HepG2 (cell line): ENCODE measurements at regions not wholly inside any gene's neighbourhood (a gene's known extent, or its start where the extent isn't known, plus 50 kb on each side); places are given as distances from the start of the nearest gene placed in this dataset.

Source experiments
- ATAC-seq: fragments of 200-7000 bp; cut with Tn5 transposase; 3 replicates; pipeline ENCODE4 v1.9.1; 2020; ENCODE audit warnings: mild to moderate bottlenecking, moderate library complexity
- BruUV-seq: library from RNA; stranded (reverse); fragments of 400-500 nt; replicated peaks from 2 replicates; lab custom pipeline; 2021; lab: Mats Ljungman, UMichigan
- CTCF ChIA-PET: fragments of 300-600 bp; formaldehyde crosslinking; extraction: SDS; loops from one replicate; lab custom pipeline; 2021; ENCODE audit warnings: low total read pairs, inconsistent platforms, low intra/inter-chr PET ratio; lab: Yijun Ruan, JAX
- POLR2A ChIA-PET: fragments of 350-600 bp; sonication (Branson Sonifier 250); formaldehyde crosslinking; loops from one replicate; lab custom pipeline; 2020; ENCODE audit warnings: antibody characterized with exemption, inconsistent platforms; lab: Yijun Ruan, JAX
- DNase-seq: peaks from one replicate; pipeline ENCODE4 v3.0.0-alpha.2; 2015; ENCODE audit warnings: low spot score
- FAIRE-seq: peaks from 3 replicates; lab custom pipeline; 2011; peaks lifted over from hg19 to GRCh38; lab: Jason Lieb, UNC
- H2AFZ ChIP-seq: one replicate; pipeline ENCODE4 v1.6.1; 2011; ENCODE audit warnings: low read length, inconsistent platforms
- H3K27ac ChIP-seq: fragments of 300-600 bp; 3 replicates; pipeline ENCODE4 v1.8.0; 2011; ENCODE audit warnings: mixed run types, mild to moderate bottlenecking, mixed read lengths, low read length, inconsistent platforms; ENCODE audit not compliant: insufficient read depth; ENCODE audit errors: extremely low read length
- H3K27me3 ChIP-seq, 2 experiments: fragments of 200-600 bp in 1 of 2; 2 replicates in 1 of 2; 3 replicates in 1 of 2; pipeline versions ENCODE4 v1.6.0 to v1.8.0; 2011; ENCODE audit warnings: low read length in 2 of 2, mild to moderate bottlenecking in 2 of 2, moderate library complexity in 2 of 2, inconsistent platforms in 1 of 2; ENCODE audit not compliant: insufficient read depth in 2 of 2, control insufficient read depth in 1 of 2
- H3K36me3 ChIP-seq, 2 experiments: fragments of 200-600 bp in 1 of 2; replicated peaks in 1 of 2; 2 replicates in 1 of 2; 3 replicates in 1 of 2; pipeline versions ENCODE4 v1.5.1 to v1.8.0; 2011; ENCODE audit warnings: low read length in 2 of 2, inconsistent platforms in 1 of 2; ENCODE audit not compliant: insufficient read depth in 2 of 2, control insufficient read depth in 1 of 2
- H3K4me1 ChIP-seq: 2 replicates; pipeline ENCODE4 v1.5.1; 2012; ENCODE audit warnings: low read length, inconsistent platforms; ENCODE audit not compliant: insufficient read depth
- H3K4me2 ChIP-seq: 2 replicates; pipeline ENCODE4 v1.6.0; 2011; ENCODE audit warnings: low read depth, low read length, inconsistent platforms
- H3K4me3 ChIP-seq, 3 experiments: fragments of 200-600 bp in 1 of 3; sonication (generic), shearing (Covaris generic) in 1 of 3; replicated peaks in 1 of 3; 2 replicates each; pipeline ENCODE4 v1.5.1; 2011 to 2016; ENCODE audit warnings: low read length in 3 of 3, inconsistent platforms in 2 of 3, low read depth in 2 of 3, mild to moderate bottlenecking in 2 of 3, control low read depth in 1 of 3, mixed read lengths in 1 of 3; ENCODE audit not compliant: insufficient read depth in 1 of 3
- H3K79me2 ChIP-seq: one replicate; pipeline ENCODE4 v1.6.1; 2011; ENCODE audit warnings: low read length, inconsistent platforms; ENCODE audit not compliant: insufficient read depth
- H3K9ac ChIP-seq: 2 replicates; pipeline ENCODE4 v1.6.0; 2011; ENCODE audit warnings: mild to moderate bottlenecking, low read depth, low read length, inconsistent platforms; ENCODE audit not compliant: insufficient read depth
- H3K9me3 ChIP-seq: 2 replicates; pipeline ENCODE4 v1.5.1; 2012; ENCODE audit warnings: mild to moderate bottlenecking, low read length
- H4K20me1 ChIP-seq: 2 replicates; pipeline ENCODE4 v1.6.0; 2011; ENCODE audit warnings: inconsistent platforms, mild to moderate bottlenecking, low read length, moderate library complexity; ENCODE audit not compliant: insufficient read depth
- AGO2 ChIP-seq: fragments of 200-400 bp; formaldehyde crosslinking; optimal IDR thresholded peaks from 2 replicates; pipeline ENCODE3; 2017; ENCODE audit warnings: mild to moderate bottlenecking, low read depth, low read length, moderate library complexity
- DNMT3B ChIP-seq: conservative IDR thresholded peaks from 2 replicates; pipeline ENCODE4 v1.6.1; 2016; ENCODE audit warnings: missing biosample characterization, control low read depth
- FLYWCH1 ChIP-seq: sonication (generic); formaldehyde crosslinking; IDR thresholded peaks from 2 replicates; pipeline ENCODE4 v1.8.1; 2023; ENCODE audit warnings: mild to moderate bottlenecking, missing genetic modification reagents
- GTF2F1 ChIP-seq: fragments of 150-350 bp; IDR thresholded peaks from 2 replicates; pipeline ENCODE4 v1.6.1; 2014; ENCODE audit warnings: low read length
- KDM6A ChIP-seq: IDR thresholded peaks from 2 replicates; pipeline ENCODE4 v1.6.1; 2016; ENCODE audit warnings: low read depth
- MIER3 ChIP-seq: IDR thresholded peaks from 2 replicates; pipeline ENCODE4 v1.6.1; 2016; ENCODE audit warnings: missing compliant biosample characterization, borderline replicate concordance
- NFYB ChIP-seq: sonication (generic); formaldehyde crosslinking; IDR thresholded peaks from 2 replicates; pipeline ENCODE4 v1.4.0; 2020; ENCODE audit warnings: missing genetic modification reagents
- TBX2 ChIP-seq: sonication (generic); formaldehyde crosslinking; IDR thresholded peaks from 2 replicates; pipeline ENCODE4 v1.5.0; 2020; ENCODE audit warnings: missing genetic modification reagents, mild to moderate bottlenecking, borderline replicate concordance
- ZNF136 ChIP-seq: sonication (generic); formaldehyde crosslinking; IDR thresholded peaks from 2 replicates; pipeline ENCODE4 v1.8.1; 2022; ENCODE audit warnings: low read depth, mild to moderate bottlenecking, moderate library complexity, missing genetic modification reagents
- ZNF780A ChIP-seq: sonication (generic); formaldehyde crosslinking; IDR thresholded peaks from 2 replicates; pipeline ENCODE4 v1.8.0; 2022; ENCODE audit warnings: mild to moderate bottlenecking, missing genetic modification reagents, moderate library complexity
- WGBS: methylation state at CpG from one replicate; pipeline ENCODE4 v1.1.6; 2017; ENCODE audit warnings: low lambda C conversion rate; 5-methylcytosine and 5-hydroxymethylcytosine counted together
- in situ Hi-C: cut with HindIII; loops from 2 replicates; pipeline ENCODE4 v1.10.0; 2017; ENCODE audit warnings: low pct_unique_long_range_greater_than_20kb; ENCODE audit not compliant: extremely low pct_ligation_motif_present
- intact Hi-C: fragments of 100-400 bp; cut with micrococcal nuclease; formaldehyde crosslinking; loops from one replicate; pipeline ENCODE4 v1.10.0; 2022; ENCODE audit not compliant: unreplicated experiment
- TF ChIP-seq, protein P1 (sequence below): sonication (generic); formaldehyde crosslinking; conservative IDR thresholded peaks from 2 replicates; pipeline ENCODE4 v1.4.0; 2020; ENCODE audit warnings: mild to moderate bottlenecking, missing genetic modification reagents, moderate library complexity
- TF ChIP-seq, protein P2 (sequence below): sonication (generic); formaldehyde crosslinking; IDR thresholded peaks from 2 replicates; pipeline ENCODE4 v1.8.0; 2022; ENCODE audit warnings: mild to moderate bottlenecking, missing genetic modification reagents
- TF ChIP-seq, protein P3 (sequence below): sonication (generic); formaldehyde crosslinking; IDR thresholded peaks from 2 replicates; pipeline ENCODE4 v1.8.0; 2022; ENCODE audit warnings: mild to moderate bottlenecking, missing genetic modification reagents, moderate library complexity

DNA sequence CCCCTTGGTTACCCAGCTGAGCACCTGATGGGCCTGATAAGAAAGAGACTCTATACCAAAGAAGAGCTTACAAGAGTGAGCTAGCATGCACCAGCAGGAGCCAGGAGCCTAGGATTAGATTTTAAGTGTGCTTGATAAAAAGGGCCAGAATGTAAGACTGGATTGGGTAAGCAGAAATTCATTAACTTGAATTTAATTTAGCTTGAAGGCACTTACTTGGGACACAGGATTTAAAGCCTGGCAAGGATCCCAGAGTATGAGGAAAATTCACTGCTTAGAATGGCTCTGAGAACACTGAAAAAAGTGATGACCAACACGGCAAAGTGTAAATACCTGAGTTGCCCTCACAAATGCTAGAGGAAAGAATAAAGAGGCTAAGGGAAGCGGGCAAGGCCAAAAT is 91.3 kb upstream of the RBBP8 start (continued):
- TF ChIP-seq, protein P1, sequence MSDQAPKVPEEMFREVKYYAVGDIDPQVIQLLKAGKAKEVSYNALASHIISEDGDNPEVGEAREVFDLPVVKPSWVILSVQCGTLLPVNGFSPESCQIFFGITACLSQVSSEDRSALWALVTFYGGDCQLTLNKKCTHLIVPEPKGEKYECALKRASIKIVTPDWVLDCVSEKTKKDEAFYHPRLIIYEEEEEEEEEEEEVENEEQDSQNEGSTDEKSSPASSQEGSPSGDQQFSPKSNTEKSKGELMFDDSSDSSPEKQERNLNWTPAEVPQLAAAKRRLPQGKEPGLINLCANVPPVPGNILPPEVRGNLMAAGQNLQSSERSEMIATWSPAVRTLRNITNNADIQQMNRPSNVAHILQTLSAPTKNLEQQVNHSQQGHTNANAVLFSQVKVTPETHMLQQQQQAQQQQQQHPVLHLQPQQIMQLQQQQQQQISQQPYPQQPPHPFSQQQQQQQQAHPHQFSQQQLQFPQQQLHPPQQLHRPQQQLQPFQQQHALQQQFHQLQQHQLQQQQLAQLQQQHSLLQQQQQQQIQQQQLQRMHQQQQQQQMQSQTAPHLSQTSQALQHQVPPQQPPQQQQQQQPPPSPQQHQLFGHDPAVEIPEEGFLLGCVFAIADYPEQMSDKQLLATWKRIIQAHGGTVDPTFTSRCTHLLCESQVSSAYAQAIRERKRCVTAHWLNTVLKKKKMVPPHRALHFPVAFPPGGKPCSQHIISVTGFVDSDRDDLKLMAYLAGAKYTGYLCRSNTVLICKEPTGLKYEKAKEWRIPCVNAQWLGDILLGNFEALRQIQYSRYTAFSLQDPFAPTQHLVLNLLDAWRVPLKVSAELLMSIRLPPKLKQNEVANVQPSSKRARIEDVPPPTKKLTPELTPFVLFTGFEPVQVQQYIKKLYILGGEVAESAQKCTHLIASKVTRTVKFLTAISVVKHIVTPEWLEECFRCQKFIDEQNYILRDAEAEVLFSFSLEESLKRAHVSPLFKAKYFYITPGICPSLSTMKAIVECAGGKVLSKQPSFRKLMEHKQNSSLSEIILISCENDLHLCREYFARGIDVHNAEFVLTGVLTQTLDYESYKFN (CRISPR knock-in tag), result no peak
- TF ChIP-seq GTF2F1 (no peak), MIER3 (CRISPR knock-in tag) (no peak), NFYB (CRISPR knock-in tag) (no peak)
- TF ChIP-seq, protein P2, sequence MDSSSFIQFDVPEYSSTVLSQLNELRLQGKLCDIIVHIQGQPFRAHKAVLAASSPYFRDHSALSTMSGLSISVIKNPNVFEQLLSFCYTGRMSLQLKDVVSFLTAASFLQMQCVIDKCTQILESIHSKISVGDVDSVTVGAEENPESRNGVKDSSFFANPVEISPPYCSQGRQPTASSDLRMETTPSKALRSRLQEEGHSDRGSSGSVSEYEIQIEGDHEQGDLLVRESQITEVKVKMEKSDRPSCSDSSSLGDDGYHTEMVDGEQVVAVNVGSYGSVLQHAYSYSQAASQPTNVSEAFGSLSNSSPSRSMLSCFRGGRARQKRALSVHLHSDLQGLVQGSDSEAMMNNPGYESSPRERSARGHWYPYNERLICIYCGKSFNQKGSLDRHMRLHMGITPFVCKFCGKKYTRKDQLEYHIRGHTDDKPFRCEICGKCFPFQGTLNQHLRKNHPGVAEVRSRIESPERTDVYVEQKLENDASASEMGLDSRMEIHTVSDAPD (CRISPR knock-in tag), result no peak

DNA sequence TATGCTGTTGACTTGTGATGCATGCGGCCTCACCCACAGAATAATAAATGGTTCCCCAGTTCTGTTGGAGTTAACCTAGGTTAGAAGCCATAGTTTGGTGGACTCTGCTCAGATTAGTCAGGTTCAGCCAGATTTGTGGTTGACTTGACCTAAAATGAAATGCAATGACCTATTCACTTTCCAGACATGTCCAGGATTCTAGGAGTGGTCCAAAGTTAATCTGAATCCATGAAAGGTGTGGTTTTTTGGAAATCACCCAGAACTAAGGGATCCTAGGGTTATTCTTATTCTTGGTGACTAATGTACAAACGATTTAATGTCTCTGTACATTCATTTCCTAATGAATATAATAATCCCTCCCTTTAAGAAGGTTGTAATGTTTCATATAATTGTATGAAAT is 88.9 kb upstream of the RBBP8 start:
- H2AFZ ChIP-seq, result no peak overlapping the region
- TF ChIP-seq KDM6A (no peak), FLYWCH1 (CRISPR knock-in tag) (no peak), TBX2 (CRISPR knock-in tag) (no peak), ZNF136 (CRISPR knock-in tag) (no peak), DNMT3B (CRISPR knock-in tag) (no peak), AGO2 (no peak), ZNF780A (CRISPR knock-in tag) (no peak)
- TF ChIP-seq, protein P3, sequence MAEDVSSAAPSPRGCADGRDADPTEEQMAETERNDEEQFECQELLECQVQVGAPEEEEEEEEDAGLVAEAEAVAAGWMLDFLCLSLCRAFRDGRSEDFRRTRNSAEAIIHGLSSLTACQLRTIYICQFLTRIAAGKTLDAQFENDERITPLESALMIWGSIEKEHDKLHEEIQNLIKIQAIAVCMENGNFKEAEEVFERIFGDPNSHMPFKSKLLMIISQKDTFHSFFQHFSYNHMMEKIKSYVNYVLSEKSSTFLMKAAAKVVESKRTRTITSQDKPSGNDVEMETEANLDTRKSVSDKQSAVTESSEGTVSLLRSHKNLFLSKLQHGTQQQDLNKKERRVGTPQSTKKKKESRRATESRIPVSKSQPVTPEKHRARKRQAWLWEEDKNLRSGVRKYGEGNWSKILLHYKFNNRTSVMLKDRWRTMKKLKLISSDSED, result no peak

More for the DNA sequence above, 88.9 kb upstream of the RBBP8 start:
- ChIA-PET POLR2A (no interaction called here), CTCF (no interaction called here)
- Histone ChIP-seq H3K36me3 (no peaks in the 10 kb centered on the region), H3K27ac (no peak overlapping the region), H3K27me3 (peaks cover 0 to 4% of the 10 kb centered on the region in 2 experiments; a peak in 1 of 5 replicates), H3K79me2 (no peaks in the 10 kb centered on the region), H4K20me1 (no peaks in the 10 kb centered on the region), H3K9me3 (no peaks in the 10 kb centered on the region), H3K4me1 (no peaks in the 10 kb centered on the region), H3K9ac (no peak overlapping the region), H3K4me2 (no peak overlapping the region), H3K4me3 (no peak overlapping the region)
- BruUV-seq, result no TSS peak
- no peak for ATAC-seq
- FAIRE-seq, result no peak
- in situ Hi-C loops (no loop called here), intact Hi-C loops (no loop called here)
- no peak for DNase-seq
- 36% methylated on average over 2 of the region's 2 CpGs for WGBS
